Lower leg skin (tissue), 3 donors: ENCODE measurements at regions not wholly inside any gene's neighbourhood (a gene's known extent, or its start where the extent isn't known, plus 50 kb on each side); places are given as distances from the start of the nearest gene placed in this dataset.

Experiments used
- CTCF ChIP-seq, 3 donors: fragments of 450-650 bp; IDR thresholded peaks; one replicate each; pipeline ENCODE4 v1.5.1; 2016; ENCODE audit warnings: antibody characterized with exemption in 3 of 3, mild to moderate bottlenecking in 3 of 3, moderate library complexity in 2 of 3
- POLR2A ChIP-seq, 2 donors: fragments of 450-650 bp; IDR thresholded peaks; one replicate each; pipeline ENCODE4 v1.6.1; 2016 to 2017; ENCODE audit warnings: antibody characterized with exemption in 2 of 2, mild to moderate bottlenecking in 1 of 2, moderate library complexity in 1 of 2

- TF ChIP-seq CTCF (IDR thresholded peaks at IDR 0.05): no peak
- TF ChIP-seq POLR2A (IDR thresholded peaks at IDR 0.05): no peak
These were observed 505.7 kb downstream of the CMPK2 start for GRCh38 chr2:6359964-6360363.
